ENCODE measurements at regions not wholly inside any gene's neighbourhood (a gene's known extent, or its start where the extent isn't known, plus 50 kb on each side); places are given as distances from the start of the nearest gene placed in this dataset.
"Not testable (repeated sequence)": the region's sequence is repeated elsewhere in the genome, so short reads cannot be mapped to it uniquely, and the experiment has no call there.

GRCh38 chr11:109946322-109946846 lies 146.8 kb upstream of the ZC3H12C start:
- H3K36me3 ChIP-seq (ENCODE audit: insufficient read depth, low read length) = no peaks in the 10 kb centered on the region
- H3K4me3 ChIP-seq (ENCODE audit: low read length) = peak overlapping the region; percentile 43
- H3K27me3 ChIP-seq (ENCODE audit: control insufficient read depth, insufficient read depth, low read length) = no peaks in the 10 kb centered on the region
- no peaks in the 10 kb centered on the region for H3K9me3 ChIP-seq (replicated peaks; ENCODE audit: low read length)
- H3K9ac ChIP-seq (ENCODE audit: low read depth, low read length) = peak overlapping the region; percentile 79
- H3K4me2 ChIP-seq (ENCODE audit: low read length) = peak overlapping the region; percentile 71
- peaks cover 5% of the 10 kb centered on the region for H3K4me1 ChIP-seq (ENCODE audit: control insufficient read depth, insufficient read depth, low read length)

GRCh38 chr11:109954534-109954933 lies 138.7 kb upstream of the ZC3H12C start:
- Histone ChIP-seq H3K4me3 (ENCODE audit: low read length) (no peak overlapping the region), H3K9me3 (replicated peaks; ENCODE audit: low read length) (no peaks in the 10 kb centered on the region), H3K27me3 (ENCODE audit: control insufficient read depth, insufficient read depth, low read length) (no peaks in the 10 kb centered on the region), H3K4me2 (ENCODE audit: low read length) (no peak overlapping the region), H3K36me3 (ENCODE audit: insufficient read depth, low read length) (no peaks in the 10 kb centered on the region), H3K9ac (ENCODE audit: low read depth, low read length) (no peak overlapping the region), H3K4me1 (ENCODE audit: control insufficient read depth, insufficient read depth, low read length) (no peaks in the 10 kb centered on the region)

- peaks cover 3% of the 10 kb centered on the region for H3K4me1 ChIP-seq (ENCODE audit: control insufficient read depth, insufficient read depth, low read length)
- H3K36me3 ChIP-seq (ENCODE audit: insufficient read depth, low read length) = no peaks in the 10 kb centered on the region
- no peaks in the 10 kb centered on the region for H3K27me3 ChIP-seq (ENCODE audit: control insufficient read depth, insufficient read depth, low read length)
- no peaks in the 10 kb centered on the region for H3K9me3 ChIP-seq (replicated peaks; ENCODE audit: low read length)
- no peak overlapping the region for H3K9ac ChIP-seq (ENCODE audit: low read depth, low read length)
- H3K4me2 ChIP-seq (ENCODE audit: low read length) = no peak overlapping the region
- no peak overlapping the region for H3K4me3 ChIP-seq (ENCODE audit: low read length)
Measured at GRCh38 chr11:109956124-109956793, 136.9 kb upstream of the ZC3H12C start.

- H3K9ac ChIP-seq (ENCODE audit: low read depth, low read length) = no peak overlapping the region
- no peak overlapping the region for H3K4me3 ChIP-seq (ENCODE audit: low read length)
- no peak overlapping the region for H3K4me2 ChIP-seq (ENCODE audit: low read length)
- H3K4me1 ChIP-seq (ENCODE audit: control insufficient read depth, insufficient read depth, low read length) = peaks cover 4% of the 10 kb centered on the region
- no peaks in the 10 kb centered on the region for H3K36me3 ChIP-seq (ENCODE audit: insufficient read depth, low read length)
- no peaks in the 10 kb centered on the region for H3K9me3 ChIP-seq (replicated peaks; ENCODE audit: low read length)
- no peaks in the 10 kb centered on the region for H3K27me3 ChIP-seq (ENCODE audit: control insufficient read depth, insufficient read depth, low read length)
Measured at GRCh38 chr11:109957000-109957399, 136.2 kb upstream of the ZC3H12C start.

GRCh38 chr11:109957601-109958000 lies 135.6 kb upstream of the ZC3H12C start:
- H3K4me3 ChIP-seq (ENCODE audit: low read length) = no peak overlapping the region
- H3K4me1 ChIP-seq (ENCODE audit: control insufficient read depth, insufficient read depth, low read length) = peaks cover 4% of the 10 kb centered on the region

GRCh38 chr11:109958131-109958820 lies 134.9 kb upstream of the ZC3H12C start:
- Histone ChIP-seq H3K9ac (ENCODE audit: low read depth, low read length) (no peak overlapping the region), H3K4me1 (ENCODE audit: control insufficient read depth, insufficient read depth, low read length) (peaks cover 4% of the 10 kb centered on the region), H3K36me3 (ENCODE audit: insufficient read depth, low read length) (no peaks in the 10 kb centered on the region), H3K4me2 (ENCODE audit: low read length) (no peak overlapping the region), H3K9me3 (replicated peaks; ENCODE audit: low read length) (no peaks in the 10 kb centered on the region), H3K4me3 (ENCODE audit: low read length) (no peak overlapping the region), H3K27me3 (ENCODE audit: control insufficient read depth, insufficient read depth, low read length) (no peaks in the 10 kb centered on the region)

More at GRCh38 chr11:109957601-109958000, 135.6 kb upstream of the ZC3H12C start:
- Histone ChIP-seq H3K4me2 (ENCODE audit: low read length) (no peak overlapping the region), H3K36me3 (ENCODE audit: insufficient read depth, low read length) (no peaks in the 10 kb centered on the region), H3K27me3 (ENCODE audit: control insufficient read depth, insufficient read depth, low read length) (no peaks in the 10 kb centered on the region), H3K9ac (ENCODE audit: low read depth, low read length) (no peak overlapping the region), H3K9me3 (replicated peaks; ENCODE audit: low read length) (no peaks in the 10 kb centered on the region)

- H3K4me2 ChIP-seq (ENCODE audit: low read length) = no peak overlapping the region
- no peak overlapping the region for H3K4me3 ChIP-seq (ENCODE audit: low read length)
- no peaks in the 10 kb centered on the region for H3K27me3 ChIP-seq (ENCODE audit: control insufficient read depth, insufficient read depth, low read length)
- no peak overlapping the region for H3K9ac ChIP-seq (ENCODE audit: low read depth, low read length)
- H3K9me3 ChIP-seq (replicated peaks; ENCODE audit: low read length) = no peaks in the 10 kb centered on the region
- H3K36me3 ChIP-seq (ENCODE audit: insufficient read depth, low read length) = no peaks in the 10 kb centered on the region
- H3K4me1 ChIP-seq (ENCODE audit: control insufficient read depth, insufficient read depth, low read length) = peaks cover 4% of the 10 kb centered on the region
Measured at GRCh38 chr11:109958821-109959166, 134.4 kb upstream of the ZC3H12C start.

- H3K4me1 ChIP-seq (ENCODE audit: control insufficient read depth, insufficient read depth, low read length) = peaks cover 4% of the 10 kb centered on the region
- no peak overlapping the region for H3K4me2 ChIP-seq (ENCODE audit: low read length)
- no peaks in the 10 kb centered on the region for H3K9me3 ChIP-seq (replicated peaks; ENCODE audit: low read length)
- no peak overlapping the region for H3K4me3 ChIP-seq (ENCODE audit: low read length)
- H3K9ac ChIP-seq (ENCODE audit: low read depth, low read length) = no peak overlapping the region
- H3K27me3 ChIP-seq (ENCODE audit: control insufficient read depth, insufficient read depth, low read length) = no peaks in the 10 kb centered on the region
- H3K36me3 ChIP-seq (ENCODE audit: insufficient read depth, low read length) = no peaks in the 10 kb centered on the region
Measured at GRCh38 chr11:109960831-109961230, 132.4 kb upstream of the ZC3H12C start.

GRCh38 chr11:109961261-109961660 lies 131.9 kb upstream of the ZC3H12C start:
- no peaks in the 10 kb centered on the region for H3K36me3 ChIP-seq (ENCODE audit: insufficient read depth, low read length)
- no peaks in the 10 kb centered on the region for H3K9me3 ChIP-seq (replicated peaks; ENCODE audit: low read length)
- no peak overlapping the region for H3K9ac ChIP-seq (ENCODE audit: low read depth, low read length)
- no peak overlapping the region for H3K4me3 ChIP-seq (ENCODE audit: low read length)
- H3K4me2 ChIP-seq (ENCODE audit: low read length) = no peak overlapping the region
- H3K4me1 ChIP-seq (ENCODE audit: control insufficient read depth, insufficient read depth, low read length) = peaks cover 4% of the 10 kb centered on the region
- no peaks in the 10 kb centered on the region for H3K27me3 ChIP-seq (ENCODE audit: control insufficient read depth, insufficient read depth, low read length)

- Histone ChIP-seq H3K4me3 (ENCODE audit: low read length) (no peak overlapping the region), H3K36me3 (ENCODE audit: insufficient read depth, low read length) (no peaks in the 10 kb centered on the region), H3K27me3 (ENCODE audit: control insufficient read depth, insufficient read depth, low read length) (no peaks in the 10 kb centered on the region), H3K4me1 (ENCODE audit: control insufficient read depth, insufficient read depth, low read length) (peaks cover 4% of the 10 kb centered on the region), H3K9me3 (replicated peaks; ENCODE audit: low read length) (no peaks in the 10 kb centered on the region), H3K4me2 (ENCODE audit: low read length) (no peak overlapping the region), H3K9ac (ENCODE audit: low read depth, low read length) (no peak overlapping the region)
Measured at GRCh38 chr11:109963101-109963500, 130.1 kb upstream of the ZC3H12C start.

GRCh38 chr11:109964487-109964886 lies 128.7 kb upstream of the ZC3H12C start:
- H3K4me3 ChIP-seq (ENCODE audit: low read length) = no peak overlapping the region
- peaks cover 4% of the 10 kb centered on the region for H3K4me1 ChIP-seq (ENCODE audit: control insufficient read depth, insufficient read depth, low read length)
- H3K27me3 ChIP-seq (ENCODE audit: control insufficient read depth, insufficient read depth, low read length) = no peaks in the 10 kb centered on the region
- H3K9me3 ChIP-seq (replicated peaks; ENCODE audit: low read length) = no peaks in the 10 kb centered on the region
- no peaks in the 10 kb centered on the region for H3K36me3 ChIP-seq (ENCODE audit: insufficient read depth, low read length)
- H3K9ac ChIP-seq (ENCODE audit: low read depth, low read length) = no peak overlapping the region
- H3K4me2 ChIP-seq (ENCODE audit: low read length) = no peak overlapping the region

- not testable (repeated sequence) for H3K9me3 ChIP-seq (replicated peaks; ENCODE audit: low read length); H3K36me3 ChIP-seq (ENCODE audit: insufficient read depth, low read length); H3K4me2 ChIP-seq (ENCODE audit: low read length); H3K4me3 ChIP-seq (ENCODE audit: low read length); H3K27me3 ChIP-seq (ENCODE audit: control insufficient read depth, insufficient read depth, low read length); H3K4me1 ChIP-seq (ENCODE audit: control insufficient read depth, insufficient read depth, low read length); H3K9ac ChIP-seq (ENCODE audit: low read depth, low read length)
Measured at GRCh38 chr11:109965445-109965844, 127.7 kb upstream of the ZC3H12C start.
